GM04504 (cell line): ENCODE measurements at regions not wholly inside any gene's neighbourhood (a gene's known extent, or its start where the extent isn't known, plus 50 kb on each side); places are given as distances from the start of the nearest gene placed in this dataset.
"Not testable (repeated sequence)": the region's sequence is repeated elsewhere in the genome, so short reads cannot be mapped to it uniquely, and the experiment has no call there.

Experiments used
- DNase-seq: peaks from one replicate; pipeline ENCODE4 v3.0.0-alpha.2; 2012; ENCODE audit warnings: low read depth

DNA sequence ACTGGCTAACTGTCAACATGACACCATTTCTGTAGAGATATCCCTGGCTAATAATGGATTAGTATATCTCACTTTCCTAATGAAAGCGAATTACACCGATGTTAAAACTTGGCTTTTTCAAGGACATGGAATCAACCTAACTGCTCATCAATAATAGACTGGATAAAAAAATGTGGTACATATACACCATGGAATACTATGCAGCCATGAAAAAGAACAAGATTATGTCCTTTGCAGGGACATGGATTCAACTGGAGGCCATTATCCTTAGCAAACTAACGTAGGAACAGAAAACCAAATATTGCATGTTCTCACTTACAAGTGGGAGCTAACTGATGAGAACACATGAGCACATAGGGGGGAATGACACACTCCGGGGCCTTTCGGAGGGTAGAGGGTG, 62.6 kb downstream of the ZIC1 start:
- no peak for DNase-seq

DNA sequence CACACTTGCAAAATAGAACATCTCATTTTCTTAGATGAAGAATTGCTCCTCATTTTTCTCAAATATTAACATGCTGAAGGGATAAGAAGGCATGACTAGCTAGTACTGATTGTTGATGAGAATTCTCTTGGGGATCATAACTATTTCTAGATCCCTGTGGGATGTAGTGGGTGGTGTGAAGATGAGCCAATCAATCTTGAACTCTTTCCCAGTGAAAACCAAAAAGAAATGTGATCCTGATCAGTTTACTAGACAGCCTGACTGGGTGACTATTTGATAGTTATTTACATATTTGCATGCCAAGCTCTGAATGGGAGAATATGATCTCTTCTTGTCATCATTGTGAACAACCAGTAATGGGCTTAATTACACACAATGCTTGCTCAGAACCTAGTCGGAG, 63.7 kb downstream of the ZIC1 start:
- DNase-seq, result no peak

DNA sequence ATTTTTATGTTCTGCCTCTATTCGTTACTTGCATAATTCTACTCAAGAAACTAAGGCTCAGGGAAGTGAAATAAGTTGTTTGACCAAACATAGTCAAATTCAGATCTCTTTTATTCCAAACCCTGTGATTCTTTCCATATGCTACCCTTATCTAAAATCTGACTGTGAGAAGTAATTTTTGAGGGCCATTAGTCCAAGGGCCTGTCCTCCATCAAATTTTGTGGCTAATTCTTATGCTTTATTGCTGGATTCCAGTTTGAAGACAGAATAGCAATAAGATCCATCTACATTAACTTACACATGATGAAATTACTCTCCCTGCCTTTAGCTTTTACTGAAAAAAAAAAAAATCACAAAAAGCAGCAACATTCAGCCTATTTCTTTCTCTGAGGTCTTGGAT, 74.0 kb downstream of the ZIC1 start:
- DNase-seq, result no peak

DNA sequence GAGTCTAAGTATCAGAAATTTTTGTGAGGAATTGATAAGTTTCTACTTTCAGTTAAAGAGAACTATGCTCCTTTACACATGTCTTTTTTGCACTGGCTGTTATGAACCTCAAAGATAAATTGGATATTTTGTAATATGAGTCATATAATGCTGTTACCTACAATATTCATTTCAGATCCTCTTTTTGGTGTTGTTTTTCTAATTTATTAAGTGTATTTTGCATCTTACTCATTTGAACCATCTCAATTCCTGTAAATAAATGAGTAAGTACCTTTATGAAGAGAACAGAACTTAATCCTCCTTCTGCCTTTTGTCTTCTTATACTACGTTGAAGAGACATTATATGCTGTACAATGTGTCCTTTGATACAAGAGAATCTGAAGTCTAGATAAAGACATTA, 74.4 kb downstream of the ZIC1 start:
- no peak for DNase-seq

DNA sequence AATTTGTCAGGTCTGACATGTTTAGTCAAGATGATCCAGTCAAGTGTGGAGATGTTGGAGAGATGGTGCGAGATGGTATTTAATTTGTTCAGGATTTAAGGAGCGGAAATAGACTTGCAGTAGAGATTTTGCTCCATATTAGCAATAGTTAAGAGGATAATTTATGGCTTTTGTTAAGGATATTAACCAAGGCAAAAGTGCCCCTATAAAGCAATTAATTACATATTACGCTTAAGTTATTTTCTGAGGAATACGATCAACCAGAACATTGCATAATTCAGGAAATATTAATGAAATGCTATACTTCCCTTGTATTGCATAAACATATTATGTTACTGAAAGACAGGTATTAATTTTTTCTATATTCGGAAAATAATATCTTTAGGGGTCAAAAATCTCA, 83.9 kb downstream of the ZIC1 start:
- DNase-seq, result no peak

DNA sequence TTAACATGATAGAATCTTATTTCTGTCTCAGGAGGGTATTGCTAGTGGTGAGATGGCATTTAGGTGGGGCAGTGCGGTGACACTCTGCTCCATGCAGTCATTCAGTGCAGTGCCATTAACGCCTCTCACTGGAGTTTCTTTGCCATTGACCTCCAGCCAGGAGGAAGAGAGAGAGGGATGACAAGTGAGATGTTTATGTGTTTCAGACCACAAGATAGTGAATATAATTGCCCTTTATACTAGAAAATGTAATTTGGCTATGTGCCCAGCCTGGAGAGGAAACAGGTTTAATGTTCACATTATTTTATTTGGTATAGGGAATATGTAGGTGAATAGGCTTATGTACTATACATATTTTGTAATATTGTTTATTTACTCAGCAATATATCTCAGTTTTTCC, 84.5 kb downstream of the ZIC1 start:
- DNase-seq, result no peak

DNA sequence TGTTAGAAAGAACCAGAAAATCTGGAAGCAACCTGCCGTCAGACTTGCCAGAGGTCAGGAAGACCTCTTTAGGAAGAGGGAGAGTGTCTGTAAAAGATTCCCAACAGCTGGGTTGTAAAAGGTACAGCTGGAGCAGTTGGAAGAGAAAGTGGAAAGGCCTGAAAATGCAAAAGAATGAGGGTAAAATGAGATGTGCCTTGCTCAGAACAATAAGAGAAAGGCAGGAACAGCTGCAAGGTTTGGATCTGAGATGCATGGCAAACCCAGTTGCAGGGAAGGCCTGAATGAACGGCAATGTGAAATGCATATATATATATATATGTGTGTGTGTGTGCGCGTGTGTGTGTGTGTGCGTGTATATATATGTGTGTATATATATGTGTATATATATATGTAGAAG, 88.1 kb downstream of the ZIC1 start:
- no peak for DNase-seq

DNA sequence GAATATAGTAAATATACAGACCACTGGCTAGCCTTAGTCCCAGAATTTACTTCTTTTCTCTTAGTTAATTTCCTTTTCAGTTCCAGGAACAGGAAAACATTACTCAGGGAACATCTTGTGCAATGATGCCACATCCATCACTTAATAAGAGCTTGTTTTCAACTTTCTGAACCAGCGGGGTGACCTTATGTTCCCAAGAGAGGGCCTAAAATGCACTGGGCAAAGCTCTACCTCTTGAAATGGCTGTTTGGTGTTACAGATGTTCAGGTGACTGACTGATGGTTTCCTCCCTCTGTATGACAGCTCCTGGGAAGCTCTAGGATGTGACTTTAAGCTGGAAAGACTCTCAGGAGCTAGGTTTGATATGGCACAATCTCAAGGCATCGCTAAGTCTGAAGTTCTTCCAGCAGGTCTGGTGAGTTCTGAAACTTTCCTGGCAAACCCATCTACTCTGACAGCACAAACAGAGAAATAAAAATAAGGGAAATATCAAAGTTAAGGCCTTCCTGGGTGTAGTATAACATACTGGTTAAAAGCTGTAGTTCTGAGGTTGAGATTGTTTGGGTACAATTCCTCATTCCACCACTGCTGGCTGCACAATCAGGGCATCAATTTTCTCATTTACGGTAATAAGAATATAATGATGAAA, 98.6 kb downstream of the ZIC1 start:
- DNase-seq, result no peak

DNA sequence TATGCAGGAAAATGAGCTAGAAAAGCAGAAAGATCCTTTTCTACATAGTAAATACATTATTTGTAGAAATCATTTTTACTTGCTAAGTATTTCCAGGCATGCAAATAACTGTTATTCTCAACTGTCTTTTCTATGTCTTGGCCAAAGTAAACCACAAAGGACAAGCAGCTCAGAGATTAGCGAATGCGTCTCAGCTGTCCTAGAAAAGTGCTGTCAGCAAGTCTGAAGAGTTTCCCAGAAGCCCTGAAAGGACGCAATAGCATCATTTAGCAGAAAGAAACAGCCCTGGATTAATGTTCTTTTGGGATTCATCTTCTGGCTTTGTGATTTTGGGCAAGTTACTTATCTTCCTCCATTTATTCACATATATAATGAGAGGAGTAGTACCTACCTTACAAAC, 100.3 kb downstream of the ZIC1 start:
- no peak for DNase-seq

DNA sequence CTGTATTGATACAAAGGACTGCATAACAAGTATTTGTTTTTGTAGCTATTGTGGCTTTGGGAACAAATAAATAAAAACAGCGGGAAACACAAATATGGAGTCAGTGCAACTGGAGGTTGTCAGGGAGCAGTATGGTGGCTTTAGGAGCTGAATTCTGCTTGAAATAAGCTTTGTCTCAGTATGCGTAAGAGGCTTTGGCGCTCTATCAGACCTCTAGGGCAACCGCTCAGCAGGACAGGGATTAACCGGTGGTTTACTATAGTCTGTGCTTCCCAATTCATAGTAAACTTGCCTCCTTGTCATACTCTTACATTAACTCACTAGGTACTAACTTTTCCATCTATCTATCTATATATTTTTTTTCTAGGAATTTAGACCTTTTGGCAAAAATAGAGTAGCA, 104.6 kb downstream of the ZIC1 start:
- no peak for DNase-seq

DNA sequence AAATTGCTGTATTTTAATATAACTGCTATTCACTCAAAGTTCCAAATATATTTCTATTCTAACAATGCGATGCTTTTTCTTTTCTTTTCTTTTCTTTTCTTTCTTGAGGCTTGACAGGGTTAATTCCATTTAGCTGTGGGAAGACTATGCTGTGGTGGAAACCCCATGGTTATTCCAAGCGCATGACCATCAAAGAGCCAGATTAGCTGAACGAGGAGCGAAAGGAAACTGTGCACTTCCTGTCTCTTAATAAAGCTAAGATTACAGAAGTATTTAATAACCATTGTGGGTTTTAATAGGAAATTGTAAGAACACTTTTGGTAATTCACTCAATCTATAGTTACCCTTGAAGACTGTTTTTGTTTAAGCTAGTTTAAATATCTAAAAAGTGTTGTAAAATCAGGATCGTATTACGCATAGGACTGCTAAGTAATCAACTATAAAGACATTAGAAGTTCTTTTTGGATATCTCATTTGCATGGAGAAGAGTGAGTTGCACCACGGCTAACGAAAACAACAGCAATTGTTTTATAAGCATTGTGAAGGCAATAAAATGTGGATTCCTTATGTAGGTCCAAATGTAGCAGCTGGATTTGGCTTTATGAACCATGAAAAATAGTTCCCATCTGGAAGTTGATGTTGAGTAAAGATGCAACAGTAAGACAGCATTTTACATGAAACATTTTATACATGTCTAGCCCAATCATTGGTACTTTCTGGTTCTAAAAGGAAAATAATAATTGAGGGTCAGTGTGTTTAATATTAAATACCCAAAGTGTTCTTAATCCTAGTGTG, 105.4 kb downstream of the ZIC1 start:
- no peak for DNase-seq

DNA sequence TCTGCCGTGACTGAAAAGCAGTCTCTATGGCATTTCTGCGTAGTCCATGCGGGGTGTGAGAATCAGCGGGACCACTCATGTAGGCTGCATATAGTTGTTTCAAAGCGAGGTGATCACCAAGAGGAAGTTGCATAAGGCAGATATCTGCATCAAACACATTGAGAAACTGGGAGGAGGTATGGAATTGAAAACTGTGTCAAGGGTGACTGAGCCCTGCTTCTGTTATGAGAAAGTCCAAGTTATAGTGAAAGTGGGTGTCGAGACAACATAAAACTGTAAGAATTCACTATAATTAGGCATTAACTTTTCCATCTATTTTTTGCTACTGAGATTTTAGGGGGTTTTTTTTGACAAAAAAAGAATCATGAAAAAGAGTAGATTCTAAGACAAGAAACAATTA, 109.3 kb downstream of the ZIC1 start:
- no peak for DNase-seq

DNA sequence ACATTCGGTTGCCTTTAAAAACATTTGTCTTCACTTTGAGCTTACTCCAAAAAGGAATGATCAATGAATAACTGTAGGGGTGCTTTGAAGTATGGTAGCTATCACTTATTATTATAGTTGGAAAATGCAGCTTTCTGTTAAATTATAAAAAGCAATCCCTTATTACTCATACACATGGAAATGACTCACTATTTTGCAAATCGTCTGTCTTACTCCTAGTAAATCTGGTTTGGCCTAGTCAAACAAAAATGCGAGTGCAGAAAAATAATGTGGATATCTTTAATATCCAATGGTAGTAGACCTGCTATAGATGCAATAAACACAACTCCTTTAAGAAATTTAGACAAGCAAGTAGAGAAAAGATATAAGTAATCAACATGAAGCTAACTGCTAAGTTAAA, 112.5 kb downstream of the ZIC1 start:
- peak; percentile 24 for DNase-seq

DNA sequence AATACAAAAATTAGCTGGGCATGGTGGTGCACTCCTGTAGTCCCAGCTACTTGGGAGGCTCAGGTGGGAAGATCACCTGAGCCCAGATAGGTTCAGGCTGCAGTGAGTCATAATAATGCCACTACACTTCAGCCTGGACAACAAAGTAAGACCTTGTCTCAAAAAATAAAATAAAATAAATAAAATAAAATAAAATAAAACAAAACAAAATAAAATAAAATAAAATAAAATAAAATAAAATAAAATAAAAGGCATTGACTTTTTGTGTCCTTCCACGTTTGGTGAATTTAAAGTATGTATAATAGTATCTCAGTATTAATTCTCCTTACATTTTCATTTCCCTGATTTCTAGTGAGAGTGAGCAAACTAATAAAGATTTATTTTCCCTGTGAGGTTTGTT, 113.6 kb downstream of the ZIC1 start:
- DNase-seq, result not testable (repeated sequence)

DNA sequence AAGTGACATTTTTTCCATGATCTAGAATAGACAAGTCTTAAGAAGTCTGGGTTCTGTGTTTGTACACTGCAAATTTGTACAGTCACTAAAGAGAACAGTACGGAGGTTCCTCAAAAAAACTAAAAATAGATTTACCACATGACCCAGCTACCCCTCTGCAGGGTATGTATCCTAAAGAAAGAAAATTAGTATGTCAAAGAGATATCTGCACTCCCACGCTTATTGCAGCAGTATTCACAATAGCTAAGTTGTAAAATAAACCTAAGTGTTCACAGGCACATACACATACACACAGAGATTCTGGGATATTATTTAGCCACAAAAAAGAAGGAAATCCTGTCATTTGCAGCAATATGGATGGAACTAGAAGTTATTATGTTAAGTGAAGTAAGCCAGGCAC, 120.4 kb downstream of the ZIC1 start:
- DNase-seq, result no peak

DNA sequence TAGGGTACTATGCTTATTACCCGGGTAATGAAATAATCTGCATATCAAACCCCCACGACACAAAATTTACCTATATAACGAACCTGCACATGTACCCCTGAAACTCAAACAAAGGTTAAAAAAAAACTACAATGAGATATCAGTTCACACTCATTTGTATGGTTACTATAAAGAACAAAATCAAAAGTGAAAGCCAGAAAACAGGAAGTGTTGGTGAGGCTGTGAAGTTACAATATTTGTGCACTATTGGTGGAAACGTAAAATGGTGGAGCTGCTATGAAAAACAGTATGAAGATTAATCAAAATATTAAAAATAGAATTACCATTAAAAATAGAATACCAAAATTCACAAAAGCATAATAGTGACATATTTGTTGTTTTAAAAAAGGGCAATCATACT, 128.9 kb downstream of the ZIC1 start:
- no peak for DNase-seq

DNA sequence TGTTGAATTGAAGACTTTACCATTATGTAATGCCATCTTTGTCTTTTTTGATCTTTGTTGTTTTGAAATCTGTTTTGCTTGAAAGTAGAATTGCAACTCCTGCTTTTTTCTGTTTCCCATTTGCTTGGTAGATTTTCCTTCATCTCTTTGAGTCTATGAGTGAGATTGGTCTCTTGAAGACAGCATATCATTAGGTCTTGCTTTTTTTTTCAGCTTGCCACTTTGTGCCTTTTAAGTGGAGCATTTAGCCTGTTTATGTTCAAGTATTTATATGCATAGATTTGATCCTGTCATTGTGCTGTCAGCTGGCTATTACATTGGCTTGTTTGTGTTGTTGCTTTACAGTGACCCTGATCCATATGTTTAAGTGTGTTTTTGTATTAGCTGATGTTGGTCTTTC, 131.8 kb downstream of the ZIC1 start:
- DNase-seq, result no peak

DNA sequence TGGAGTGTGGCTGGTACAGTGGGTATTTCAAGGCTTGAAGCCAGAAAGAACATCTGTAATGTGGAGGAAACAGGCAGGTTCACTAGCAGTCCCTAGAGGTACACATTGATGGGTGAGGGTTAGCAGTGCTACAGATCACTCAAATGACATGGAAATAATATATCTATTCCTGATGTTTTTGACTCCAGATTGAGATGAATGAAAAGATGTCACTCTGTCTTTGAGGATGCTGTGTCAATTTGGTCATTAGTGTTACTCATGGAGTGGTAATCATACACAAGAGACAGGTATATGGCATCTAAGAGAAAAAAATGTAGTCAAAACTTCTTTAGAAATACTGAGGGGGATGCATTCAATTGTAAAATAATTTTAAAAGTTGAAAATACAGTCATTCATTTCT, 135.1 kb downstream of the ZIC1 start:
- no peak for DNase-seq

DNA sequence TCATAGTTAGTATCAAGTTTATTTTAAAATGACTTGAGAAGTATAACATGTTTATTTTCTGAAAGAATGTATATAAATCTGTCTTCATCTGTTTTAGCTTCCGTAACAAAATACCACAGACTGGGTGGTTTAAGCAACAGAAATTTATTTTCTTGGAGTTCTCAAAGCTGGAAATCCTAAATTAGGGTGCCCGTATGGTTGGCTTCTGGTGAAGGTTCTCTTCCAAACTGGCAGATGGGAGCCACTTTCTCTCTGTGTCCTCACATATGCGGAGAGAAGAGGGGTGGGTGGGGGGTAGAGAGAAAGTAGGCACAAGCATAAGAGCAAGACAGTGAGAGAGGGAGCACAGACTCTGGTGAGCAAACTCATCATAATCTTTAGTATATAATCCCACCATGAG, 142.3 kb downstream of the ZIC1 start:
- DNase-seq, result no peak

DNA sequence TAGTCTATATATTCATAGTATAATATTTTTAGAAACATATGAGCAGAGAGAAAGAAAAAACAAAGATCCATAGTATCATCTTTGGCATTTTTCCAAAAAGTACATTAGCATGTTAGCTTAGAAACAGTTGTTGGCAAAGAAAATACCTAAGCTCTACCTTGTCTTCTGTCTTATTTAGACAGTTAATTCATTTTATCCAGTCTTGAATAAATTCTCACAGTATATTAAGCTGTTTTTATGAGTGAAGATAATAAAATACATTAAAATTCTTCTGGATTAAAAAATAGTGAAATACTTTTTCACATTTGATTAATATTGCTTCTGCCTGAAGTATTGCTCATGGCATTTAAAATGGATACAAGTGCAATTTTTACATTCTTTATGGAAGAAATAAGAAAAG, 145.2 kb downstream of the ZIC1 start:
- DNase-seq, result no peak

DNA sequence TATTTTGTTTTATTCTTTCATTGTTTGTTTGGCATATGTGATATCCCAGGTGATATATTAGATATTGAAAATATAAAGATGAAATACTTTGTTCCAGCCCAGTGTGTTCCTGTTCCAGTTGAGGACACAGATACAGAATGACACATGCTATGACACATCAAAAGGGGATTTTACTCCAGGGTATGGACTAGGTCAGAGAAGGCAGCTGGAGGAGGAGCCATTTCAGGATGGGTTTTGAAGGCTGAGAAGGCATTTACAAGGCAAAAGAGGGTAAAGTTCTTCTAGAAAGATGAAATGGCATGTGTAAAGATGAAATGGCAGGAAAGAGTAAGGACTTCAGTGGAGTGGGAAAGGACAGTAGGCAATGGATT, 163.8 kb downstream of the ZIC1 start:
- DNase-seq, result no peak

DNA sequence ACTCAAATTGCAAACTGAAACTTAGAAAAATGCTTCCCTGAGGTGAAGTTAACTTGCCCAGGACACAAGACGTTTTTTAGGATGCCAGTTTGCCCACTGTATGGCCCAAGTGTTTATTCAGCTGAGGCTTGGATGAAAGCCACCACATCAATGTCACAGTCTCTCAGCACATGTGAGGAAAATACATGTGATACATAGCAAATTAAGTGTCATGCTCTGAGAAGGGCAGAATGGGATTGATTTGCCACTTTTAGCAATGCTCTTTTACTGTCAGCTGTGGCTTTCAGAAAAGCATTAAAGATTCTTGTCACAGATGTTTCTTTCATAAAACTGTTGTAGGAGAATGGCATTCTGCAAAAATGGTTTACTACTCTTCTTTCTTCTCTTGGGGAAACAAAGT, 165.5 kb downstream of the ZIC1 start:
- no peak for DNase-seq

DNA sequence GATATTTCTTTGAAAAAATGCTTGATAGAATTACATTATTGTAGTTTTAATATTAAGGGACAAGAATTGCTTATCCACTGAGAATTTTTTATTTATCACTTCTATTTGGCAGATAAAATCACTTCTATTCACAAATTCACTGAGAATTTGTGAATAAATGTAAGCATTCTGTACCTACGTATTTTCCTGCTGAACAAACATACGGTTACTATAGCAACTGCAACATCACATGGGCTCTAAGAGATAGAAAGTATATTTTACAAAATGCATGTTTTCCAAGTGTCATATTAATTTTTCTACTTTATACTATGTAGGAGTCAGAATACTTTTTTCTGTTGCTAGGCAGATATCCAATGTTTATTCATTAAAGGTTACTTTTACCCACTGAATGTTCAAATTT, 166.2 kb downstream of the ZIC1 start:
- DNase-seq, result no peak

DNA sequence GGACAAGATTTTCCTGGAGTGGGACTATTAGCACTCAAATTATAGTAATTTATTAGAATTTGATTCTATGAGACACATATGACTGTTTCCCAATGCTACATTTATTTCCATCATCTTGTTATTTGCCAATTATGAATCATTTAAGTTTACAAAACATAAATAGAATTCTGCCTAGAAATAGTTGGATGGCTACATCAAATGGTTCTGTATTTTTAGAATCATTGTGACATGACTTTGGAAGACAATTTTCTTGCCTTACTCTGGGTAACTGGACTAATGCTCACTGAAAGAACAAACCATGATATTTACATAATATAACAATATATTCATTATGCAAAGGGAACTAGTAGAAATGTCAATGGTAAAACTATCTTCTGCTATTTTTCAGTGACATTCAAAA, 173.5 kb downstream of the ZIC1 start:
- no peak for DNase-seq
